ENCODE measurements at regions not wholly inside any gene's neighbourhood (a gene's known extent, or its start where the extent isn't known, plus 50 kb on each side); places are given as distances from the start of the nearest gene placed in this dataset.
A peak's percentile ranks its signal among the peaks of the same experiment; 100 is the strongest.

DNA sequence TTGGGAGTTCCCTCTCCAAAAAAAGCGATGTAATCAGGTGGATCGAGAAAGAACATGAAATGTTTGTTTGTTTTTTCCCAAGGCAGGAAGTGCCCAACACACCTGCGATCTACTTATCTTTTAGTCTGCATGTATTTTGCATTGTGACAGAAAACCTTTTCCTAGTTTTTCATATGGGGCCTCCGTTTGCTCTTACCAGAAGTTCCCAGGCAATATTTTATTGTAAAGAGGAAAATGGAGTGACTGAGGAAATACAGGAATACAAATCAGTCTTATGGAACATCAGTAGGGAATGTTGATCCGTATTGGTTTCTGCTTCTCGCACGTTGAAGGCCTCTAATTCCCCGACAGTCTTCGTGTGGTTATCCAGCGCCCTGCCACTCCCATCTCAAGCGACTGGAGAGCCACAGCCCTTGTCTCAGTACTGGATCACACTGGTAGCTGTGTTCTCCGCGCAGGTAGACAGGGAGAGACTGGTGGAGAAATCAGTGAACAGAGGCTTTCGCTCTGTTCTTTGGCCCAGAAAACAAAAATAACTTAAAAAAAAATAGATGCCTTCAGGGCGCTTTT, 107.4 kb downstream of the TRIM27 start (continued):
- TF ChIP-seq ARID4B (CRISPR knock-in tag; IDR thresholded peaks at IDR 0.05; ENCODE audit: borderline replicate concordance) (no peak), ATF3 (CRISPR knock-in tag; conservative IDR thresholded peaks at IDR 0.05) (no peak)

DNA sequence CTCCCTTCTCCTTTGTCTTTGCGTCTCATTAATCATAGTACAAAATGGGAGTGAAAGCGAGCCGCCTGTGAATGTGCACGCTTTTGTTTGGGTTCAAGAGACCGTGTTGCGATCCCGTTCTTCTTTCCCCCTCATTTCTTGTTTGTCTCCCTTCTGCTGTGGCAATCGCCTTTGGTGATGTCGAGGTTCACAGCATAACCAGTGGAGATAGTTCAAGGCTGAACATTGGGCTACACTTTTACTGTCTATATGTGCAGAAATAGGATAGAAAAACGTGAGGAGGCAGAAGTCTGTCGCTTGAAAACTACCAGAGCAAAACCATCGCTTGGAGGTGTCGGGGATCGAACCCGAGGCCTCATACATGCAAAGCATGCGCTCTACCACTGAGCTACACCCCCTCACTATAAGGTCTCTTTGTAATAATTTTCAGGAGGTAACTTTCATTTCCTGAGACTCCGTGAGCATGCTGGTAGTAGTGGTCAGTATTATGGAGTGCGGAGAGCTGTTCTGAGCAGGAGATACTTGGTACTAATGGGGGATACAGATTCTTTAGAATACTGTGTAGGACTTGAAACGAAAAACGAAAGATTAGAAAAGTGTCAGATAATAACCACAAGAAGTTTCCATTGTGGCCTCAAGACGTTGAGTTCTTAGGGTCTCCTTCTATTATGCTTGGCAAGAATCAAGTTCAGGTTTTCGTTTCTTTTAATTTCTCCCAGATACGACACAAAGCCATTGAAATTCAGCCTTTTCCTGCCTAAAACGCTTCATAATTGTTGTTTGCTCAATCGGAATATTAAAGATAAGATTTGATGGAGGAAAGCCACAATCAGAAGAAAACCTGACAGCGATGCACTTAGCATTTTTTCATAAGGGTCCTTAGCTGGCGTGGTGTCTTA, 106.6 kb downstream of the TRIM27 start:
- Mint-ChIP-seq H3K27ac (no peak overlapping the region), H3K4me3 (peak overlapping the region; percentile 77), H3K4me1 (peaks cover 53% of the 10 kb centered on the region), H3K27me3 (ENCODE audit: low read depth) (peaks cover 92% of the 10 kb centered on the region), H3K36me3 (no peaks in the 10 kb centered on the region), H3K9me3 (no peaks in the 10 kb centered on the region)
- POLR2A ChIA-PET = interaction anchor here (0.6 kb wide), 1 partner anchor 1563 kb away, joined by 3 read pairs; no protein-coding TSS in a partner anchor
- CTCF ChIA-PET = interaction anchor here (0.6 to 1.9 kb wide), 9 partner anchors 14 to 574 kb away, joined by 3 to 16 read pairs (median 3); no protein-coding TSS in a partner anchor
- DNase-seq (ENCODE audit: low spot score) = peak; percentile 76
- no peak for TF ChIP-seq NR1H2 (CRISPR knock-in tag; IDR thresholded peaks at IDR 0.05)
- no peak for TF ChIP-seq ELF4 (CRISPR knock-in tag; IDR thresholded peaks at IDR 0.05; ENCODE audit: low read depth)
- 0 out of 2 replicates have a peak, but pooled peaks have one; percentile 36 for TF ChIP-seq TEAD1 (CRISPR knock-in tag; IDR thresholded peaks at IDR 0.05)
- TF ChIP-seq ZNF416 (CRISPR knock-in tag; IDR thresholded peaks at IDR 0.05) = no peak
- 0 out of 2 replicates have a peak, but pooled peaks have one; percentile 12 for TF ChIP-seq NFATC4 (CRISPR knock-in tag; IDR thresholded peaks at IDR 0.05)
- TF ChIP-seq, protein P1, sequence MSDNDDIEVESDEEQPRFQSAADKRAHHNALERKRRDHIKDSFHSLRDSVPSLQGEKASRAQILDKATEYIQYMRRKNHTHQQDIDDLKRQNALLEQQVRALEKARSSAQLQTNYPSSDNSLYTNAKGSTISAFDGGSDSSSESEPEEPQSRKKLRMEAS (CRISPR knock-in tag; IDR thresholded peaks at IDR 0.05) = 0 out of 2 replicates have a peak, but pooled peaks have one; percentile 18
- peak; percentile 46; the same call in 1 of the 2 replicates for TF ChIP-seq ETV6 (CRISPR knock-in tag; IDR thresholded peaks at IDR 0.05)
- no peak for TF ChIP-seq ZNF671 (CRISPR knock-in tag; IDR thresholded peaks at IDR 0.05)
- peak; percentile 73 for ATAC-seq

GRCh38 chr6:28817808-28818145, 106.0 kb downstream of the TRIM27 start:
- ATAC-seq (peak; percentile 38), DNase-seq (ENCODE audit: low spot score) (no peak)
- POLR2A ChIA-PET = interaction anchor here (0.6 kb wide), 1 partner anchor 1563 kb away, joined by 3 read pairs; no protein-coding TSS in a partner anchor
- H3K4me3 Mint-ChIP-seq = peak overlapping the region; percentile 77
- no peak overlapping the region for H3K27ac Mint-ChIP-seq
- peaks cover 92% of the 10 kb centered on the region for H3K27me3 Mint-ChIP-seq (ENCODE audit: low read depth)
- TF ChIP-seq SMAD4 (CRISPR knock-in tag; IDR thresholded peaks at IDR 0.05) = no peak
- no peak for TF ChIP-seq EMX1 (CRISPR knock-in tag; IDR thresholded peaks at IDR 0.05)
- no peak for TF ChIP-seq ATF6 (CRISPR knock-in tag; IDR thresholded peaks at IDR 0.05)
- H3K9me3 Mint-ChIP-seq = no peaks in the 10 kb centered on the region
- CTCF ChIA-PET = interaction anchor here (0.6 to 1.9 kb wide), 8 partner anchors 20 to 573 kb away, joined by 3 to 16 read pairs (median 4); no protein-coding TSS in a partner anchor
- peaks cover 47% of the 10 kb centered on the region for H3K4me1 Mint-ChIP-seq
- H3K36me3 Mint-ChIP-seq = no peaks in the 10 kb centered on the region

Data from WTC11 (cell line).